Prostate gland (tissue), 2 donors: ENCODE measurements at regions not wholly inside any gene's neighbourhood (a gene's known extent, or its start where the extent isn't known, plus 50 kb on each side); places are given as distances from the start of the nearest gene placed in this dataset.

Experiments used
- CTCF ChIP-seq, 4 experiments: fragments of 200-600 bp in 2 of 4; fragments of 450-650 bp in 2 of 4; sonication (generic) in 2 of 4; IDR thresholded peaks; 1 replicate in 3 of 4; 2 replicates in 1 of 4; pipeline ENCODE4 v1.5.1; 2016 to 2019; ENCODE audit warnings: antibody characterized with exemption in 4 of 4, mild to moderate bottlenecking in 2 of 4, moderate library complexity in 2 of 4
- POLR2A ChIP-seq: fragments of 450-650 bp; IDR thresholded peaks from one replicate; pipeline ENCODE4 v1.6.1; 2016; ENCODE audit warnings: antibody characterized with exemption, mild to moderate bottlenecking

- no peak for TF ChIP-seq CTCF (IDR thresholded peaks at IDR 0.05)
- TF ChIP-seq POLR2A = no peak
Measured at GRCh38 chr2:150274108-150274507, 213.4 kb downstream of the RND3 start.
